ENCODE measurements at regions not wholly inside any gene's neighbourhood (a gene's known extent, or its start where the extent isn't known, plus 50 kb on each side); places are given as distances from the start of the nearest gene placed in this dataset.
"Not testable (repeated sequence)": the region's sequence is repeated elsewhere in the genome, so short reads cannot be mapped to it uniquely, and the experiment has no call there.

DNA sequence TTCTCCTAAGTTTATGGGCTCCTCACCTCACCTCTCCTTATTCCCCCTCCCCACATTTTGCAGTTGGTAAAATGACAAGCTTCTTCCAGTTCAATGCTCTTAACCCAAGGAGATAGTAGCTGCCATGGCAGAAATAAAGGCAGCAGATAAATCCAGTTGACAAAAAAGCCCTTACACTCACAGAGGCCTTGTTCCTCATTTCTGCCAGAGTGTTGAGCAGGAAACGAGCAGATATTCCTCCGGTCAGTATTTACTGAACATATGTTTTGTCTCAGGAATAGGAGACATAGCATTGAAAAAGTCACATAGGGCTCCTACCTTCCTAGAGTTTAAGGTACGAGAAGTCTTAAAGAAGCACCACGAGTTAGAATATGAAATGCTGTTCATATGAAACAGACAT is 493.7 kb upstream of the TNP1 start:
- no peak for DNase-seq (ENCODE audit: low read depth in 1 of 2, low spot score in 1 of 2)

- no peak for DNase-seq (ENCODE audit: low read depth in 1 of 2, low spot score in 1 of 2)
Measured at GRCh38 chr2:217351378-217351777, 491.5 kb upstream of the TNP1 start.

DNA sequence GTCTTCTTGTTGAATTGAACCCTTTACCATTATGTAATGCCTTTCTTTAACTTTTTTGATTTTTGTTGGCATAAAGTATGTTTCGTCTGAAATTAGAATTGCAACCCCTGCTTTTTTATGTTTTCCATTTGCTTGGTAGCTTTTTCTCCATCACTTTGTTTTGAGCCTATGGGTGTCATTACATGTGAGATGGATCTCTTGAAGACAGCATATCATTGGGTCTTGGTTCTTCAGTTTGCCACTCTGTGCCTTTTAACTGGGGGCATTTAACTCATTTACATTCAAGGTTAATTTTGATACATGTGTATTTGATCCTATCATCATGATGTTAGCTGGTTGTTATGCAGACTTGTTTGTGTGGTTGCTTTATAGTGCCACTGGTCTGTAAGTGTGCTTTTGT is 489.4 kb upstream of the TNP1 start:
- no peak for DNase-seq (ENCODE audit: low read depth in 1 of 2, low spot score in 1 of 2)

- not testable (repeated sequence) for DNase-seq (ENCODE audit: low read depth in 1 of 2, low spot score in 1 of 2)
Measured at GRCh38 chr2:217347630-217348029, 487.8 kb upstream of the TNP1 start.

GRCh38 chr2:217346043-217346442 is 486.2 kb upstream of the TNP1 start:
- DNase-seq (ENCODE audit: low read depth in 1 of 2, low spot score in 1 of 2) = not testable (repeated sequence)

DNA sequence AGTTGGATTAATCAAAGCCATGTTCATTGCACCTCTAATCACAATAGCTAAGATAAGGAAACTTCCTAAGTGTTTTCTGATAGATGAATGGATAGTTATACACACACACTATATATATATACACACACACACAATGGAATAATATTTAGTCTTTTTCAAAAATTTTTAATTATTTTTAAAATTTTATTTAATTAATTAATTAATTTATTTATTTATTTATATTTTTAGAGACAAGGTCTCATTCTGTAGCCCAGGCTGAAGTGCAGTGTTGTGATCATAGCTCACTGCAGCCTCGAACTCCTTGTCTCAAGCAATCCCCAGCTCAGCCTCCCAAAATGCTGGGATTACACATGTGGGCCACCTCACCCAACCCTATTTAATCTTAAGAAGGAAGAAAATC is 481.0 kb upstream of the TNP1 start:
- no peak for DNase-seq (ENCODE audit: low read depth in 1 of 2, low spot score in 1 of 2)

GRCh38 chr2:217340176-217340575 is 480.3 kb upstream of the TNP1 start:
- no peak for DNase-seq (ENCODE audit: low read depth in 1 of 2, low spot score in 1 of 2)

DNA sequence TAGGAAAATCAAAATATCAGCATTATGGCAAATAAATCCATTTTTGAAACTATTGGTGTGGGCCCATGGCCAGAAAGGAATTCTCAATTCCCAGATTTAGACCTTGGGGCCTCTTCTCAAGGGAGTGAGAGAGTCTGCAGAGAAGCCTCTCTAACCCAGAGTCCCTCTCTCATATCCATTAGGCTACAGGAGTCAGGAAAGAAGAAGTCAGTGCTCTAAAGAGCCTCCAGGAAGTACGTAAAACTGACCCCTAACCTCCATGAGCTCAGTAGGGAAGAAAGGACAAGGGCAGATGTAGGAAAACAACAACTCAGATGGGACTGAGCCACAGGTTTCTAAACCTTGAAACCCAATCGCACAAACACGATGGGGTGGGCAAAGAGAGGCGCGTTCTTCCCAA is 479.9 kb upstream of the TNP1 start:
- DNase-seq (ENCODE audit: low read depth in 1 of 2, low spot score in 1 of 2) = no peak

GRCh38 chr2:217338306-217338916 is 478.5 kb upstream of the TNP1 start:
- no peak for DNase-seq (ENCODE audit: low read depth in 1 of 2, low spot score in 1 of 2)

DNA sequence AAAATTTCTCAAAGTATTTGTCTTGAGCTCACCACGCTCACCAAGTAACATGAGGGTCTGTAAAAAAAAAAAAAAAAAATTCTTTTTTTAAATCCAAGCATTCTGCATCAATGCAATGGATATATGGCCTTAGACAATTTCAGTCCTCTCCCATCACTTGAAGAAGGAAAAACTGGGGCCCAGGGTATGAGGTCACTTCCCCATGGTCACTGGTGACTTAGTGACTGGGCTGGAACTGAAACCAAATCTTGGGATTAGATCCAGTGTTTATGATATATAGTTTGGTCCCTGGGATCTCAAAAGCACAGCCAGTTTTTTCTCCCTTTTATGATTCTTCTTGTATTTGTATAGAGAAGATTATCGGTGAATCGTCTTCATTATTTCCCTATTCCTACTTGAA is 477.9 kb upstream of the TNP1 start:
- no peak for DNase-seq (ENCODE audit: low read depth in 1 of 2, low spot score in 1 of 2)

GRCh38 chr2:217336694-217337093 is 476.8 kb upstream of the TNP1 start:
- no peak for DNase-seq (ENCODE audit: low read depth in 1 of 2, low spot score in 1 of 2)

DNA sequence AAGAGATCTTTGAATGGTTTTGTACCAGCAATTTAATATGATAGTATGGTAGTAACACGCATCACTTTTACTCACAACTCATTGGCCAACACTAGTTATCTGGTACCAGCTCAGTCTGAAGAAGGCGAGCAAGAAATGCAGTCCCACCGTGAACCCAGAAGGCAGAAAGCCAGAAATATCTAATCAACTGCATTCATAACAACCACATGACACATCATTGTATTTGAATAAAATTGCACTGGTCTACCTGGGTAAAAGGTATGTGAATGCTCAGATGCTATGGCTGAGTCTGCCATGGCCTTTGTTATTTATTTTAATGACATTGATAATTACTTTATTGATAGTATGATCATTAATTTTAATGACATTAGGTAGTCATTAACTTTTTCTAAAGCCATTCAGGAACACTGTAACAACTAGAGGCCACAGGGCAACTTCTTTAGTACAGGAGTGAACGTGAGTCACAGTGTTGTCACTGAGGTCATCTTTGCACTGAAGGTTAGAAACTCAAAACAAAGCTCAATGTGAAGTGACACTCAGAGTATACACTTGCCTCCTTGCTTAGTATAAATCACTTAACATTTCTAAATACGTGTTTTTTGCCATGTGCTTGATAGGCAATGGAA is 475.6 kb upstream of the TNP1 start:
- DNase-seq (ENCODE audit: low read depth in 1 of 2, low spot score in 1 of 2) = no peak

GRCh38 chr2:217334561-217334960 is 474.7 kb upstream of the TNP1 start:
- no peak for DNase-seq (ENCODE audit: low read depth in 1 of 2, low spot score in 1 of 2)

- DNase-seq (ENCODE audit: low read depth in 1 of 2, low spot score in 1 of 2) = no peak
Measured at GRCh38 chr2:217332866-217333265, 473.0 kb upstream of the TNP1 start.

GRCh38 chr2:217332417-217332791 is 472.5 kb upstream of the TNP1 start:
- DNase-seq (ENCODE audit: low read depth in 1 of 2, low spot score in 1 of 2) = no peak

DNA sequence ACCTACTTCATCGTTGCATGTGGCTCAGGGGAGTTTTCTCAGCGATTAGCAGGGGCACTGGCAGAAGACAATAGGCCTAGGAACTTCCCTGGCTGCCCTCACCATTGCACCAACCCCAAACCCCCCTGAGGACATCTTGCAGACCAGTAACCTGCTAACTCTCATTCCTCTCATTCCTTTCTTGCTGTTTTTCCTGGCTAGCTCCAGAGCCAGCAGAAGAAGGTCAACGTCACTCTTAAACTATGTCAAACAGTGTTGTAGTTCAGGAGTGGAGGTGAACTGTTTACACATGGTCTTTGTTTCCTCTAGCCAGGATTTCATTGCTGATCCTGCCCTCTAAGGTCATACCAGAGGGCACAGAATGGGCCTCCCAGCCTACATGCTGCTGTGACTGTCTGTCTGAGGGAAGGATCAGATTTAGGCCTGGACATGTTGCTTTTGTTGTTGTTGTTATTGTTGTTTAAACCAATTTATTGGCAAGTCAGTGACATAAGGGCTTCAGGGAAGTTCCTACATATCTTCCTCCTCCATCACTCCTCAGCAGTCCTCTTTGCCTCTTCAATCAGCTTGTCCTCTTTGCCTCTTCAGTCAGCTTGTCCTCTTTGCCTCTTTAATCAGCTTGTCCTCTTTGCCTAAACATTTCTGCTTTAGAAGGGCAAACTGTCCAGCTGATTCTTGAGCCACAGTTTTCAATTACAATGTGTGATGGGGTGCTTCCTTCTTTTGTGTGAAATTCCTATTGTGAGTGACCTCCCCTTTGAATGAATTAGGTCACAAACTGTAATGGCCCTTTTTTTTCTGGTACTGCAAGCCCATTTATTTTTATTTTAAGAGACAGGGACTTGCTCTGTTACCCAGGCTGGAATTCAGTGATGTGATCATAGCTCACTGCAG is 471.9 kb upstream of the TNP1 start:
- no peak for DNase-seq (ENCODE audit: low read depth in 1 of 2, low spot score in 1 of 2)

GRCh38 chr2:217330647-217331046 is 470.8 kb upstream of the TNP1 start:
- no peak for DNase-seq (ENCODE audit: low read depth in 1 of 2, low spot score in 1 of 2)

- DNase-seq (ENCODE audit: low read depth in 1 of 2, low spot score in 1 of 2) = no peak
Measured at GRCh38 chr2:217329023-217329431, 469.2 kb upstream of the TNP1 start.

DNA sequence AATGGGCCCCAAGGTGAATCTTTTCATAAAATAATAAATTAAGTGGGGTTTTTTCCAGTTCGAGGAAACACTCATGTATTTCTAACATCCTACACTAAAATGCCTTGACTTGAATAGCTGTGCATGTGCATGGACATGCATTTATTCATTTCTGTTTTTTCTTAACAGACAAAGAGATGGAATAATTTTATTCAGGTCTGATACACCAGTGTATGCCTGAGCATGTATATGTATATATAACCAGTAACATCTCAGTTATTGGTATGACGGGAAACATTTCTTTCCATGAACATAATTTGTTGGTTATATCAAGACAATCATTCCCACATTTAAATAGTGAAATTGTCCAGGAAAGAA is 468.7 kb upstream of the TNP1 start:
- no peak for DNase-seq (ENCODE audit: low read depth in 1 of 2, low spot score in 1 of 2)

DNA sequence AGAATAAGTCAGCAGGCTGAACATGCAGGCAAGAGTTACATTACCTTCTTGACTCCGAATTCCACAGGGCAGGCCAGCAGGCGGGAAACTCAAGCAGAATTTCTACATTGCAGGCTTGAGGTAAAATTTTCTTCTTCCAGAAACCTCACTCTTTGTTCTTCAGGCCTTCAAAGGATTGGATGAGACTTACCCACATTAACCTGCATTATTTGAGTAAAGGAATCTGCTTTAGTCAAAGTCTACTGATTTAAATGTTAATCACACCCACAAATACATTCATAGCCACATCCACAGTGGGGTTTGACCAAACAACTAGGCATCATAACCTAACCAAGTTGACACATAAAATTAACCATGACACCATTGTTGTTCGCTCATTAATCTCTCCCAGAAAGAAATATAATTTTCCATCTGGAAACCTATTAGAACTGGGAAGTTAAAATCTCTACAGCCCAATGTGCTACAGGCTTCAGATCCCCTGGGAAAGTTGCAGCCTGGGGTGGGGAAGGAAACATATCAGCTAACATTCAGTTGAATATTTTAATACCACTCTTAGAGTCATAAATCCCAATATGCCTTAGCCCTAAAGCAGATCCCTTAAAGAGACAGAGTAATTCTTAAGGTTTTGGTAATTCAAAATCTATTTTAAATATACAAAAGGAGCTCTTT is 468.2 kb upstream of the TNP1 start:
- DNase-seq (ENCODE audit: low read depth in 1 of 2, low spot score in 1 of 2) = no peak

DNA sequence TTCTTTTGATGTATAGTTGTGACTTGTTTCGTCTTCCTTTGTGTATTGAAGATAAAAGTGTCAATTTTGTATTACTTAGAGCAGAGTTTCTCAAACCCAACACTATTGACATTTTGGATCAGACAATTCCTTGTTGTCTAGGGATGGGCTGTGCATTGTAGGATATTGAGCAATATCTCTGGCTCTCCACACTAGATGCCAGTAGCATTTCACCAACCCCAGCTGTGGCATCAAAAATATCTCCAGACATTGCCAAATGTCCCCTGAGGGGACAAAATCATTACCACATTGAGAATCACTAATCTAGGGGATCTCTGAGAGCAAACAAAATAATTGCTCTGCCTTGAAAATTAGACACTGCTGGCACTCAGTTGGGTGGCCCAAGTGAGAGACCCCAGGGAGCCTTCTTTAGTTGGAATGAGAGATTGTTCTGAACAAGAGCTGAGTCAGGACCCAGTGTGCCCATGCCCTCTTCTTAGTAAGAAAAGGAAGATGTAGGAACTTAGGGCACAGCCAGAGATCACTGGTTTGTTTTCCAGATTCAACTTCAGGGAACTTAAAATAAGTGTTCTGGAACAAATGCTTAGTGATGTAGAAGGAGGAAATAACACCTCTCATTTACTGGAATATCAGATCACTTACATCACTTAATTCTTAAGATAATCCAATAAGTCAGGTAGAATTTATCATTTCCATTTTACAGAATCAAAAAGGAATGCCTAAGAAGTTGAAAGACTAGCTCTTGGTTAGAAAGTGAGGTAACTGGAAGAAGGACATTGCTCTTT is 466.6 kb upstream of the TNP1 start:
- DNase-seq (ENCODE audit: low read depth in 1 of 2, low spot score in 1 of 2) = no peak

Measured in activated CD4-positive, alpha-beta T cell treated with anti-CD3 and anti-CD28 coated beads, Interleukin-2, amount 50 U/mL, for 24 hours (primary cell).